OCI-LY7 (cell line): ENCODE measurements at regions not wholly inside any gene's neighbourhood (a gene's known extent, or its start where the extent isn't known, plus 50 kb on each side); places are given as distances from the start of the nearest gene placed in this dataset.

Experiments used
- CTCF ChIP-seq: fragments of 200-600 bp; sonication (generic); conservative IDR thresholded peaks from 2 replicates; pipeline ENCODE4 v1.5.1; 2014; ENCODE audit warnings: mild to moderate bottlenecking, antibody characterized with exemption, low read length, moderate library complexity, mixed read lengths
- EZH2phosphoT487 ChIP-seq: fragments of 200-600 bp; sonication (generic); IDR thresholded peaks from 2 replicates; pipeline ENCODE4 v1.6.1; 2018; ENCODE audit warnings: low read depth, borderline replicate concordance, mild to moderate bottlenecking, mixed run types, antibody characterized with exemption, low read length, moderate library complexity, mixed read lengths

GRCh38 chr20:22915512-22915911 is 119.6 kb upstream of the SSTR4 start:
- TF ChIP-seq CTCF (no peak), EZH2phosphoT487 (no peak)
